IMR-90 (cell line): ENCODE measurements at regions not wholly inside any gene's neighbourhood (a gene's known extent, or its start where the extent isn't known, plus 50 kb on each side); places are given as distances from the start of the nearest gene placed in this dataset.

ENCODE experiments used
- ATAC-seq: fragments of 200-7000 bp; cut with Tn5 transposase; 2 replicates; pipeline ENCODE4 v1.9.1; 2020; ENCODE audit warnings: low read depth, mild to moderate bottlenecking, moderate library complexity
- BruUV-seq: library from RNA; stranded (reverse); fragments of 400-500 nt; replicated peaks from 2 replicates; lab custom pipeline; 2021; lab: Mats Ljungman, UMichigan
- CTCF ChIA-PET: fragments of 300-600 bp; formaldehyde crosslinking; extraction: SDS; loops from one replicate; lab custom pipeline; 2021; ENCODE audit warnings: antibody characterized with exemption; lab: Yijun Ruan, JAX
- POLR2A ChIA-PET: fragments of 300-600 bp; sonication (Branson Sonifier 250); formaldehyde crosslinking; loops from one replicate; lab custom pipeline; 2022; ENCODE audit warnings: antibody characterized with exemption; ENCODE audit not compliant: unreplicated experiment; lab: Charles Lee
- DNase-seq: peaks from one replicate; pipeline ENCODE4 v3.0.0; 2013
- H2AFZ ChIP-seq: replicated peaks from 2 replicates; pipeline ENCODE3; 2013; ENCODE audit warnings: low read length, mild to moderate bottlenecking; ENCODE audit not compliant: poor library complexity
- H2AK5ac ChIP-seq: 2 replicates; pipeline ENCODE4 v1.6.1; 2013; ENCODE audit warnings: low read depth, low read length, inconsistent platforms
- H2AK9ac ChIP-seq: replicated peaks from 2 replicates; pipeline ENCODE3; 2013; ENCODE audit warnings: mild to moderate bottlenecking, low read depth, low read length, moderate library complexity; ENCODE audit not compliant: poor library complexity
- H2BK120ac ChIP-seq: 2 replicates; pipeline ENCODE4 v1.6.1; 2013; ENCODE audit warnings: low read depth, low read length, inconsistent platforms
- H2BK15ac ChIP-seq: 3 replicates; pipeline ENCODE4 v1.6.1; 2013; ENCODE audit warnings: low read depth, low read length, inconsistent platforms
- H2BK20ac ChIP-seq: 2 replicates; pipeline ENCODE4 v1.6.1; 2013; ENCODE audit warnings: low read depth, mild to moderate bottlenecking, inconsistent platforms, low read length, moderate library complexity
- H2BK5ac ChIP-seq: 2 replicates; pipeline ENCODE4 v1.6.1; 2013; ENCODE audit warnings: mild to moderate bottlenecking, low read depth, low read length, inconsistent platforms; ENCODE audit not compliant: poor library complexity, severe bottlenecking
- H3K14ac ChIP-seq: replicated peaks from 2 replicates; pipeline ENCODE4 v1.6.1; 2013; ENCODE audit warnings: low read depth, low read length, inconsistent platforms
- H3K18ac ChIP-seq: 2 replicates; pipeline ENCODE4 v1.6.1; 2013; ENCODE audit warnings: low read depth, low read length, control low read depth
- H3K23ac ChIP-seq: 2 replicates; pipeline ENCODE4 v1.6.1; 2013; ENCODE audit warnings: low read depth, low read length, inconsistent platforms
- H3K27ac ChIP-seq: 2 replicates; pipeline ENCODE4 v1.5.1; 2013; ENCODE audit warnings: mild to moderate bottlenecking, control low read depth, low read length; ENCODE audit not compliant: insufficient read depth
- H3K27me3 ChIP-seq: 2 replicates; pipeline ENCODE4 v1.6.1; 2013; ENCODE audit warnings: low read length; ENCODE audit not compliant: control insufficient read depth, insufficient read depth
- H3K36me3 ChIP-seq: 2 replicates; pipeline ENCODE4 v1.6.1; 2013; ENCODE audit warnings: low read length, mixed read lengths; ENCODE audit not compliant: control insufficient read depth, insufficient read depth
- H3K4ac ChIP-seq: 2 replicates; pipeline ENCODE4 v1.6.1; 2013; ENCODE audit warnings: low read depth, low read length, inconsistent platforms
- H3K4me1 ChIP-seq: 2 replicates; pipeline ENCODE4 v1.6.1; 2013; ENCODE audit warnings: low read length, mixed read lengths; ENCODE audit not compliant: control insufficient read depth, insufficient read depth
- H3K4me2 ChIP-seq: 2 replicates; pipeline ENCODE4 v1.6.1; 2013; ENCODE audit warnings: low read depth, mild to moderate bottlenecking, control low read depth, low read length, moderate library complexity
- H3K4me3 ChIP-seq: 2 replicates; pipeline ENCODE4 v1.5.1; 2013; ENCODE audit warnings: low read depth, mild to moderate bottlenecking, control low read depth, low read length, moderate library complexity; ENCODE audit not compliant: insufficient read depth
- H3K56ac ChIP-seq: 2 replicates; pipeline ENCODE4 v1.6.1; 2013; ENCODE audit warnings: low read length, inconsistent platforms; ENCODE audit not compliant: insufficient read depth; ENCODE audit errors: extremely low read depth
- H3K79me1 ChIP-seq, 2 experiments: 2 replicates each; pipeline ENCODE4 v1.6.1; 2013; ENCODE audit warnings: low read length in 2 of 2, inconsistent platforms in 1 of 2, low read depth in 1 of 2
- H3K9ac ChIP-seq: 2 replicates; pipeline ENCODE4 v1.6.1; 2013; ENCODE audit warnings: low read depth, low read length, control low read depth
- H3K9me1 ChIP-seq: 2 replicates; pipeline ENCODE4 v1.6.1; 2013; ENCODE audit warnings: low read length, inconsistent platforms; ENCODE audit not compliant: insufficient read depth
- H3K9me3 ChIP-seq: 2 replicates; pipeline ENCODE4 v1.6.1; 2013; ENCODE audit warnings: low read length; ENCODE audit not compliant: control insufficient read depth, insufficient read depth
- H4K20me1 ChIP-seq: 2 replicates; pipeline ENCODE4 v1.6.1; 2013; ENCODE audit warnings: low read length, inconsistent platforms; ENCODE audit not compliant: insufficient read depth
- H4K5ac ChIP-seq: 2 replicates; pipeline ENCODE4 v1.6.1; 2013; ENCODE audit warnings: mild to moderate bottlenecking, low read depth, low read length, control low read depth
- H4K8ac ChIP-seq, 2 experiments: 2 replicates each; pipeline ENCODE4 v1.6.1; 2013; ENCODE audit warnings: low read depth in 2 of 2, low read length in 2 of 2, control low read depth in 1 of 2, inconsistent platforms in 1 of 2
- H4K91ac ChIP-seq: 2 replicates; pipeline ENCODE4 v1.6.1; 2013; ENCODE audit warnings: low read depth, low read length, inconsistent platforms; ENCODE audit not compliant: insufficient read depth
- BHLHE40 ChIP-seq: fragments of 150-350 bp; IDR thresholded peaks from 2 replicates; pipeline ENCODE4 v1.6.1; 2016; ENCODE audit warnings: mild to moderate bottlenecking, low read depth, low read length
- CEBPB ChIP-seq: IDR thresholded peaks from 2 replicates; pipeline ENCODE4 v1.6.1; 2012; ENCODE audit warnings: low read depth, low read length, improper control_type of control experiment
- CHD1 ChIP-seq: IDR thresholded peaks from 2 replicates; pipeline ENCODE4 v1.6.1; 2012; ENCODE audit warnings: low read depth, low read length, improper control_type of control experiment
- FOS ChIP-seq: fragments of 150-350 bp; IDR thresholded peaks from 2 replicates; pipeline ENCODE4 v1.6.1; 2016; ENCODE audit warnings: low read depth, low read length
- MAFK ChIP-seq: IDR thresholded peaks from 2 replicates; pipeline ENCODE4 v1.6.1; 2012; ENCODE audit warnings: low read depth, low read length, improper control_type of control experiment
- MAZ ChIP-seq: IDR thresholded peaks from 2 replicates; pipeline ENCODE4 v1.6.1; 2012; ENCODE audit warnings: low read depth, mild to moderate bottlenecking, low read length, improper control_type of control experiment, moderate library complexity, borderline replicate concordance
- MXI1 ChIP-seq: IDR thresholded peaks from 2 replicates; pipeline ENCODE4 v1.6.1; 2012; ENCODE audit warnings: low read depth, mild to moderate bottlenecking, low read length, moderate library complexity, borderline replicate concordance
- NFE2L2 ChIP-seq: fragments of 150-350 bp; IDR thresholded peaks from 2 replicates; pipeline ENCODE4 v1.6.1; 2016; ENCODE audit warnings: low read depth, mild to moderate bottlenecking, low read length
- POLR2A ChIP-seq: IDR thresholded peaks from 2 replicates; pipeline ENCODE4 v1.6.1; 2012; ENCODE audit warnings: mild to moderate bottlenecking, low read depth, low read length
- RAD21 ChIP-seq: IDR thresholded peaks from 2 replicates; pipeline ENCODE4 v1.6.1; 2012; ENCODE audit warnings: low read length, improper control_type of control experiment
- RCOR1 ChIP-seq: IDR thresholded peaks from 2 replicates; pipeline ENCODE4 v1.6.1; 2012; ENCODE audit warnings: mild to moderate bottlenecking, low read length, improper control_type of control experiment; ENCODE audit not compliant: insufficient replicate concordance
- WGBS, 2 experiments: methylation state at CpG; one replicate each; pipeline versions ENCODE4 v1.1.5 to v1.1.7; 2013; ENCODE audit warnings: missing lambda C conversion rate in 2 of 2; ENCODE audit not compliant: insufficient read length in 1 of 2; ENCODE audit errors: extremely low coverage in 2 of 2; 5-methylcytosine and 5-hydroxymethylcytosine counted together
- dilution Hi-C: fragments of 300-500 bp; cut with HindIII; formaldehyde crosslinking; loops from one replicate; pipeline ENCODE4 v1.14.3; 2018; ENCODE audit warnings: low sequenced_read_pairs; ENCODE audit not compliant: unreplicated experiment
- in situ Hi-C: fragments of 300-500 bp; cut with MboI; formaldehyde crosslinking; loops from 3 replicates; pipeline ENCODE4 v1.14.3; 2019; ENCODE audit warnings: low sequenced_read_pairs, inconsistent platforms, mixed read lengths
- intact Hi-C: fragments of 100-400 bp; cut with micrococcal nuclease; formaldehyde crosslinking; loops from 2 replicates; pipeline ENCODE4 v1.10.0; 2022
- TF ChIP-seq, protein P1 (sequence below): fragments of 150-350 bp; IDR thresholded peaks from 2 replicates; pipeline ENCODE4 v1.6.1; 2016; ENCODE audit warnings: low read depth, mild to moderate bottlenecking, low read length, moderate library complexity, borderline replicate concordance
- TF ChIP-seq, protein P2 (sequence below): fragments of 150-350 bp; IDR thresholded peaks from 2 replicates; pipeline ENCODE4 v1.6.1; 2017; ENCODE audit warnings: mild to moderate bottlenecking, antibody characterized with exemption, low read length, low read depth
- TF ChIP-seq, protein P3 (sequence below): conservative IDR thresholded peaks from 2 replicates; pipeline ENCODE4 v1.5.1; 2012; ENCODE audit warnings: mild to moderate bottlenecking, low read depth, low read length, improper control_type of control experiment

DNA sequence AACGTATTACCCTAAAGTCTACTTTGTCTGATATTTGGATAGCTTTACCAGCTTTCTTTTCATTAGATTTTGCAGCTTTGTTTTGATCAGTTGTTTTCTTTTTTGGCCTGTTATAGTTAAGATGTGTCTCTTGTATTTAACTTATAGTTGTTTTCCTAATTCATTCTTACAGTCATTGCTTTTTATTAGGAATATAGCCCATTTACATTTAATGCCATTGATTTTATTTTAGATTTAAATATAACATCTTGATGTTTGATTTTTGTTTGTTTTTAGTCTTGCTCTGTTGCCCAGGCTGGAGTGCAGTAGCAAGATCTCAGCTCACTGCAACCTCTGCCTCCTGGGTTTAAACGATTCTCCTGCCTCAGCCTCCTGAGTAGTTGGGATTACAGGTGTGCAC lies 215.9 kb upstream of the HDAC4 start:
- dilution Hi-C loops, result no loop called here
- ChIA-PET POLR2A (no interaction called here), CTCF (no interaction called here)

More for the DNA sequence above, 215.9 kb upstream of the HDAC4 start:
- BruUV-seq, result no TSS peak
- Histone ChIP-seq H3K18ac (no peak overlapping the region), H3K79me1 (no peaks in the 10 kb centered on the region), H4K91ac (no peak overlapping the region), H3K4me2 (no peak overlapping the region), H4K5ac (no peak overlapping the region), H3K14ac (no peak overlapping the region), H2BK20ac (no peak overlapping the region), H2AFZ (no peak overlapping the region), H3K27me3 (no peaks in the 10 kb centered on the region), H3K4me3 (no peak overlapping the region), H3K9ac (no peak overlapping the region), H2BK15ac (no peak overlapping the region), H3K27ac (no peak overlapping the region), H3K36me3 (no peaks in the 10 kb centered on the region), H3K23ac (no peak overlapping the region), H2AK9ac (no peak overlapping the region), H3K9me1 (no peaks in the 10 kb centered on the region), H4K8ac (no peak overlapping the region), H2BK5ac (no peak overlapping the region), H3K4ac (no peak overlapping the region), H2AK5ac (no peak overlapping the region), H4K20me1 (no peaks in the 10 kb centered on the region), H3K56ac (no peak overlapping the region), H3K9me3 (peaks cover 14% of the 10 kb centered on the region), H2BK120ac (no peak overlapping the region), H3K4me1 (no peaks in the 10 kb centered on the region)
- in situ Hi-C loops, result no loop called here
- TF ChIP-seq CEBPB, result no peak
- no peak for TF ChIP-seq NFE2L2
- TF ChIP-seq POLR2A, result no peak
- TF ChIP-seq RCOR1, result no peak
- no peak for TF ChIP-seq BHLHE40
- TF ChIP-seq, protein P1, sequence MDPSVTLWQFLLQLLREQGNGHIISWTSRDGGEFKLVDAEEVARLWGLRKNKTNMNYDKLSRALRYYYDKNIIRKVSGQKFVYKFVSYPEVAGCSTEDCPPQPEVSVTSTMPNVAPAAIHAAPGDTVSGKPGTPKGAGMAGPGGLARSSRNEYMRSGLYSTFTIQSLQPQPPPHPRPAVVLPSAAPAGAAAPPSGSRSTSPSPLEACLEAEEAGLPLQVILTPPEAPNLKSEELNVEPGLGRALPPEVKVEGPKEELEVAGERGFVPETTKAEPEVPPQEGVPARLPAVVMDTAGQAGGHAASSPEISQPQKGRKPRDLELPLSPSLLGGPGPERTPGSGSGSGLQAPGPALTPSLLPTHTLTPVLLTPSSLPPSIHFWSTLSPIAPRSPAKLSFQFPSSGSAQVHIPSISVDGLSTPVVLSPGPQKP, result no peak
- TF ChIP-seq CHD1, result no peak
- TF ChIP-seq, protein P2, sequence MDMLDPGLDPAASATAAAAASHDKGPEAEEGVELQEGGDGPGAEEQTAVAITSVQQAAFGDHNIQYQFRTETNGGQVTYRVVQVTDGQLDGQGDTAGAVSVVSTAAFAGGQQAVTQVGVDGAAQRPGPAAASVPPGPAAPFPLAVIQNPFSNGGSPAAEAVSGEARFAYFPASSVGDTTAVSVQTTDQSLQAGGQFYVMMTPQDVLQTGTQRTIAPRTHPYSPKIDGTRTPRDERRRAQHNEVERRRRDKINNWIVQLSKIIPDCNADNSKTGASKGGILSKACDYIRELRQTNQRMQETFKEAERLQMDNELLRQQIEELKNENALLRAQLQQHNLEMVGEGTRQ, result no peak
- TF ChIP-seq RAD21, result no peak
- TF ChIP-seq FOS, result no peak
- TF ChIP-seq, protein P3, sequence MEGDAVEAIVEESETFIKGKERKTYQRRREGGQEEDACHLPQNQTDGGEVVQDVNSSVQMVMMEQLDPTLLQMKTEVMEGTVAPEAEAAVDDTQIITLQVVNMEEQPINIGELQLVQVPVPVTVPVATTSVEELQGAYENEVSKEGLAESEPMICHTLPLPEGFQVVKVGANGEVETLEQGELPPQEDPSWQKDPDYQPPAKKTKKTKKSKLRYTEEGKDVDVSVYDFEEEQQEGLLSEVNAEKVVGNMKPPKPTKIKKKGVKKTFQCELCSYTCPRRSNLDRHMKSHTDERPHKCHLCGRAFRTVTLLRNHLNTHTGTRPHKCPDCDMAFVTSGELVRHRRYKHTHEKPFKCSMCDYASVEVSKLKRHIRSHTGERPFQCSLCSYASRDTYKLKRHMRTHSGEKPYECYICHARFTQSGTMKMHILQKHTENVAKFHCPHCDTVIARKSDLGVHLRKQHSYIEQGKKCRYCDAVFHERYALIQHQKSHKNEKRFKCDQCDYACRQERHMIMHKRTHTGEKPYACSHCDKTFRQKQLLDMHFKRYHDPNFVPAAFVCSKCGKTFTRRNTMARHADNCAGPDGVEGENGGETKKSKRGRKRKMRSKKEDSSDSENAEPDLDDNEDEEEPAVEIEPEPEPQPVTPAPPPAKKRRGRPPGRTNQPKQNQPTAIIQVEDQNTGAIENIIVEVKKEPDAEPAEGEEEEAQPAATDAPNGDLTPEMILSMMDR, result no peak
- no peak for TF ChIP-seq MAFK
- TF ChIP-seq MAZ, result no peak
- TF ChIP-seq MXI1, result no peak
- intact Hi-C loops, result no loop called here
- no peak for DNase-seq
- no CpG with 5 or more reads among the region's 2 CpGs for WGBS, 2 experiments
- no peak for ATAC-seq
